HL-60 (cell line): ENCODE measurements at regions not wholly inside any gene's neighbourhood (a gene's known extent, or its start where the extent isn't known, plus 50 kb on each side); places are given as distances from the start of the nearest gene placed in this dataset.

Experiments
- DNase-seq, 2 experiments: peaks; one replicate each; pipeline ENCODE4 v3.0.0-alpha.2; 2010 to 2020; ENCODE audit warnings: low read depth in 1 of 2, low spot score in 1 of 2
- H3K27ac ChIP-seq: fragments of 250-450 bp; sonication (Bioruptor Pico); replicated peaks from 2 replicates; pipeline ENCODE4 v1.5.1; 2020; ENCODE audit warnings: mild to moderate bottlenecking, moderate library complexity
- H3K27me3 ChIP-seq: fragments of 250-450 bp; sonication (Bioruptor Pico); 2 replicates; pipeline ENCODE4 v1.5.1; 2021; ENCODE audit warnings: mild to moderate bottlenecking, moderate library complexity; ENCODE audit not compliant: insufficient read depth, poor library complexity, severe bottlenecking
- H3K4me3 ChIP-seq: replicated peaks from 2 replicates; pipeline ENCODE4 v1.5.1; 2011; ENCODE audit warnings: mild to moderate bottlenecking, control low read depth, low read length; ENCODE audit not compliant: insufficient read depth
- GABPA ChIP-seq: IDR thresholded peaks from 2 replicates; pipeline ENCODE4 v1.6.1; 2012; ENCODE audit warnings: low read depth
- POLR2AphosphoS5 ChIP-seq: IDR thresholded peaks from 2 replicates; pipeline ENCODE4 v1.6.1; 2012; ENCODE audit warnings: low read depth
- SPI1 ChIP-seq: IDR thresholded peaks from 2 replicates; pipeline ENCODE4 v1.6.1; 2012; ENCODE audit warnings: low read depth, mild to moderate bottlenecking, borderline replicate concordance
- TF ChIP-seq, protein P1 (sequence below): IDR thresholded peaks from 2 replicates; pipeline ENCODE4 v1.6.1; 2012; ENCODE audit warnings: low read depth; ENCODE audit not compliant: insufficient replicate concordance
- TF ChIP-seq, protein P2 (sequence below): IDR thresholded peaks from one replicate; pipeline ENCODE4 v1.5.1; 2011; ENCODE audit warnings: low read length, control low read depth, inconsistent platforms; ENCODE audit not compliant: insufficient read depth

DNA sequence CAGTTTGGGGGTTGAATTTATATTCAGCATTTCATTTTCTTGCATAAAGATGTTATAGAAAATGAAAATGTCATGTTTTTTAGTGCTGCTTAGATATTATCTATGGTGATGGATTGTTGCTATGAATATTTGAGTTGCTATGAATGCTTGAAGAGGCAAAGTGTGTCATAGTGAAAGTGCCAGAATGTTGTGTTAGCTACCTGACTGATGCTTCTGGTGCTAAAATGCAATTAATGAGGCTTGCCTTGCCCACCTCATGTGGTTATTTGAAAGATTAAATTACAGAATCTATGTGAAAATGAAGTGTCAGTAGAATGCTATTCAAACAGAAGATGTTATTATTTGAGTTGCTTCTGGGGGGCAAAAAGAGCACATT lies 62.7 kb upstream of the MYCBP2 start:
- no peak overlapping the region for H3K27ac ChIP-seq
- DNase-seq: no peak
- no peak overlapping the region for H3K4me3 ChIP-seq
- H3K27me3 ChIP-seq: no peaks in the 10 kb centered on the region
- TF ChIP-seq POLR2AphosphoS5 (no peak), SPI1 (no peak), GABPA (no peak)
- TF ChIP-seq, protein P1, sequence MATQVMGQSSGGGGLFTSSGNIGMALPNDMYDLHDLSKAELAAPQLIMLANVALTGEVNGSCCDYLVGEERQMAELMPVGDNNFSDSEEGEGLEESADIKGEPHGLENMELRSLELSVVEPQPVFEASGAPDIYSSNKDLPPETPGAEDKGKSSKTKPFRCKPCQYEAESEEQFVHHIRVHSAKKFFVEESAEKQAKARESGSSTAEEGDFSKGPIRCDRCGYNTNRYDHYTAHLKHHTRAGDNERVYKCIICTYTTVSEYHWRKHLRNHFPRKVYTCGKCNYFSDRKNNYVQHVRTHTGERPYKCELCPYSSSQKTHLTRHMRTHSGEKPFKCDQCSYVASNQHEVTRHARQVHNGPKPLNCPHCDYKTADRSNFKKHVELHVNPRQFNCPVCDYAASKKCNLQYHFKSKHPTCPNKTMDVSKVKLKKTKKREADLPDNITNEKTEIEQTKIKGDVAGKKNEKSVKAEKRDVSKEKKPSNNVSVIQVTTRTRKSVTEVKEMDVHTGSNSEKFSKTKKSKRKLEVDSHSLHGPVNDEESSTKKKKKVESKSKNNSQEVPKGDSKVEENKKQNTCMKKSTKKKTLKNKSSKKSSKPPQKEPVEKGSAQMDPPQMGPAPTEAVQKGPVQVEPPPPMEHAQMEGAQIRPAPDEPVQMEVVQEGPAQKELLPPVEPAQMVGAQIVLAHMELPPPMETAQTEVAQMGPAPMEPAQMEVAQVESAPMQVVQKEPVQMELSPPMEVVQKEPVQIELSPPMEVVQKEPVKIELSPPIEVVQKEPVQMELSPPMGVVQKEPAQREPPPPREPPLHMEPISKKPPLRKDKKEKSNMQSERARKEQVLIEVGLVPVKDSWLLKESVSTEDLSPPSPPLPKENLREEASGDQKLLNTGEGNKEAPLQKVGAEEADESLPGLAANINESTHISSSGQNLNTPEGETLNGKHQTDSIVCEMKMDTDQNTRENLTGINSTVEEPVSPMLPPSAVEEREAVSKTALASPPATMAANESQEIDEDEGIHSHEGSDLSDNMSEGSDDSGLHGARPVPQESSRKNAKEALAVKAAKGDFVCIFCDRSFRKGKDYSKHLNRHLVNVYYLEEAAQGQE: no peak
- TF ChIP-seq, protein P2, sequence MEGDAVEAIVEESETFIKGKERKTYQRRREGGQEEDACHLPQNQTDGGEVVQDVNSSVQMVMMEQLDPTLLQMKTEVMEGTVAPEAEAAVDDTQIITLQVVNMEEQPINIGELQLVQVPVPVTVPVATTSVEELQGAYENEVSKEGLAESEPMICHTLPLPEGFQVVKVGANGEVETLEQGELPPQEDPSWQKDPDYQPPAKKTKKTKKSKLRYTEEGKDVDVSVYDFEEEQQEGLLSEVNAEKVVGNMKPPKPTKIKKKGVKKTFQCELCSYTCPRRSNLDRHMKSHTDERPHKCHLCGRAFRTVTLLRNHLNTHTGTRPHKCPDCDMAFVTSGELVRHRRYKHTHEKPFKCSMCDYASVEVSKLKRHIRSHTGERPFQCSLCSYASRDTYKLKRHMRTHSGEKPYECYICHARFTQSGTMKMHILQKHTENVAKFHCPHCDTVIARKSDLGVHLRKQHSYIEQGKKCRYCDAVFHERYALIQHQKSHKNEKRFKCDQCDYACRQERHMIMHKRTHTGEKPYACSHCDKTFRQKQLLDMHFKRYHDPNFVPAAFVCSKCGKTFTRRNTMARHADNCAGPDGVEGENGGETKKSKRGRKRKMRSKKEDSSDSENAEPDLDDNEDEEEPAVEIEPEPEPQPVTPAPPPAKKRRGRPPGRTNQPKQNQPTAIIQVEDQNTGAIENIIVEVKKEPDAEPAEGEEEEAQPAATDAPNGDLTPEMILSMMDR: no peak

DNA sequence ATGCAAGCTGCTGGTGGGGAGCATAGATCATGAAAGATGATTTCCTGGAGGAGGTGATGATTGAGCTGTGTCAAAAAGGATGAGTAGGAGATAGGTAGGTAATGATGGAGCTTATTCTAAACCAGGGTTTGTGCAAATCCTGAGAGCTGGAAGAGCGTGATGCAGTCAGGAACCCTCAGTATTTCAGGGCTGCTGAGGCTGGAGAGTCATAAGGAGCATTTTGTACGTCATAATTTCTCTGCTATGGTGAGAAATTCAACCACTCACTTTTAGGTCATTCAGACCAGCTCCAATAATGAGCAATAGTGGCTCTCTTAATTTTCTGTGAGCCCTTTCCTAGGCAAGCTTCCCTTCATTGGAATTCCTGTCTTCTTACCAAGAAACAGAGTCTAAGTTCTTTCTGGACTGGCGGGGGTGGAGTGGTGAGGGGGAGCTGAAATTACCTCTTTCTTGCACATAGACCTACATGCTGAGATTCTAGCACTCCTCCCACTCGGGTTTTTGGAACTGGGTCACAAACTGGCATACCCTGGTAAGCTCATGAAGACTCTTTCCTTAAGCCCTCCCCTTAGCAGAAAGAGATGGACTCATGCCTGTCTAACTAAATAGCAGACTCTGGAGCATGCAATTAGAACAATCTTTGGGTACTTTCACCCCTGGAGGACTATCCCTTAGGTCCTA lies 62.2 kb upstream of the MYCBP2 start:
- H3K27me3 ChIP-seq: no peaks in the 10 kb centered on the region
- no peak overlapping the region for H3K4me3 ChIP-seq
- TF ChIP-seq GABPA (no peak), POLR2AphosphoS5 (no peak)
- TF ChIP-seq, protein P2: no peak
- TF ChIP-seq, protein P1: no peak
- no peak for DNase-seq
- H3K27ac ChIP-seq: no peak overlapping the region

DNA sequence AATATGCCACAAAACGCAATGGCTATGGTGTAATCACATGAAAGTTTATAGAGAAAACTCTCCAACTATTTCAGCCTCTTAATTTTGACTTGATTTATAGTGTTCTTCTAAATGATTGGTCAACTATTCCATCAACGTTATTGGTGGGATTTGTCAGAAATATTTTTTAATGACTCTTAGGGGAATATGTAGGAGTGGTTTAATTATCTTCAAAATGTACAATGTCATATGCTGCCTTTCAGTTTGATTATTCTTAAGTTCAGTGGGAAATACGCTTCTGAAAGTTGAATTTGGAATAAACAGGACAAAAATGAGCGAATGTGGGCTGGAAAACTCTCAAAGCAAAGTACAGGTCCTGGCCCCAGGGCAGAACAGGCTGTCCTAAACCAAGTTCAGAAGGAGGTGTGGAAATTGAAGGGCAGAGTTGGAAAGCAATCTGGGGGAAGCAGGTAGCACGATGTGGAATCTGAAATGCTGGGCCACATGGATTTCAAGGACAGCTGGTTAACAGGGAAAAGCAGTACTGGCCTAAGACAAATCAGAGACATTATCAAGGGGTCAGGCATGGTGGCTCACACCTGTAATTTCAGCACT lies 60.8 kb upstream of the MYCBP2 start:
- H3K4me3 ChIP-seq: no peak overlapping the region
- peak overlapping the region; percentile 69 for H3K27ac ChIP-seq
- TF ChIP-seq SPI1: no peak
- TF ChIP-seq GABPA: no peak
- TF ChIP-seq POLR2AphosphoS5: no peak
- TF ChIP-seq, protein P1: no peak
- TF ChIP-seq, protein P2: no peak
- no peaks in the 10 kb centered on the region for H3K27me3 ChIP-seq
- DNase-seq: no peak
